ENCODE measurements at regions not wholly inside any gene's neighbourhood (a gene's known extent, or its start where the extent isn't known, plus 50 kb on each side); places are given as distances from the start of the nearest gene placed in this dataset.

DNA sequence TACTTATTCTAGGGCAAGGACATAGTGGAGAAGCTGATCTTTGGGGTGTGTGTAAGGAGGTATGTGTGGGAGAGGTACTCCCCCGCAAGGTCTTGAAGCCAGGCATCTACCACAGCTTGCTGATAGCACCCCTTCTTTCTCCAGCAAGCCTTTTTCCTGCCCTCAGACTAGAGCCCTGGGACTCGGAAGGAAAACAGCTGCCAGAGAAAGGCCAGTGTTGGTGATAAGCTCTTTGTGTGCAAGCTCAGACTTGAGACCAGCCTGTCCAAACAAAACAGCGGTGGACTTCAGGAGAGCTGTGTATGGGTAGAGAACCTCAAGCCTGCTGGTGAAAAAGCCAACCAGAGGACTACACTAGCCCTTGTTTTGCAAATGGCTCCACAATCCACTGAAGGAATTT, 1028.6 kb downstream of the MCTP2 start (continued):
- TF ChIP-seq, protein P1, sequence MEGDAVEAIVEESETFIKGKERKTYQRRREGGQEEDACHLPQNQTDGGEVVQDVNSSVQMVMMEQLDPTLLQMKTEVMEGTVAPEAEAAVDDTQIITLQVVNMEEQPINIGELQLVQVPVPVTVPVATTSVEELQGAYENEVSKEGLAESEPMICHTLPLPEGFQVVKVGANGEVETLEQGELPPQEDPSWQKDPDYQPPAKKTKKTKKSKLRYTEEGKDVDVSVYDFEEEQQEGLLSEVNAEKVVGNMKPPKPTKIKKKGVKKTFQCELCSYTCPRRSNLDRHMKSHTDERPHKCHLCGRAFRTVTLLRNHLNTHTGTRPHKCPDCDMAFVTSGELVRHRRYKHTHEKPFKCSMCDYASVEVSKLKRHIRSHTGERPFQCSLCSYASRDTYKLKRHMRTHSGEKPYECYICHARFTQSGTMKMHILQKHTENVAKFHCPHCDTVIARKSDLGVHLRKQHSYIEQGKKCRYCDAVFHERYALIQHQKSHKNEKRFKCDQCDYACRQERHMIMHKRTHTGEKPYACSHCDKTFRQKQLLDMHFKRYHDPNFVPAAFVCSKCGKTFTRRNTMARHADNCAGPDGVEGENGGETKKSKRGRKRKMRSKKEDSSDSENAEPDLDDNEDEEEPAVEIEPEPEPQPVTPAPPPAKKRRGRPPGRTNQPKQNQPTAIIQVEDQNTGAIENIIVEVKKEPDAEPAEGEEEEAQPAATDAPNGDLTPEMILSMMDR (conservative IDR thresholded peaks at IDR 0.05; ENCODE audit: low read depth in 2 of 2), result no peak

DNA sequence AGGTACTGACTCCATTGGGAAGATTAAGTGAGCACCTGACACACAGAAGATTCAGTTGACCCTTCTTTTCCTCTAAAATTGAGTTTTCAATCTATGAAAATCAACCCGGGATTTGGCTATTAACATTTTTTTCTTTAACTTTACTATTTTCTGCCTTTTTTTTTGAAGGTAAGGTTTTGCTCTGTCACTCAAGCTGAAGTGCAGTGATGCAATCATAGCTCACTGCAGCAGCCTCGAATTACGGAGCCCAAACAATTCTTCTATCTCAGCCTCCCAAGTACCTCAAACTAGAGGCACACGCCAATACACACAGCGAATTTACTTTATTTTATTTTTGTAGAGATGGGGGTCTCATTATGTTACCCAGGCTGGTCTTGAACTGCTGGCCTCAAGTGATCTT, 1029.5 kb downstream of the MCTP2 start:
- DNase-seq (ENCODE audit: low spot score), result no peak
- H3K4me2 ChIP-seq, result no peak overlapping the region
- H2AFZ ChIP-seq, result no peak overlapping the region
- no peak for ATAC-seq
- Mint-ChIP-seq H3K4me1 (peaks cover 8% of the 10 kb centered on the region), H3K27ac (no peak overlapping the region), H3K9me3 (no peaks in the 10 kb centered on the region), H3K4me3 (no peak overlapping the region), H3K27me3 (ENCODE audit: insufficient read depth, low read depth, poor library complexity) (no peaks in the 10 kb centered on the region), H3K36me3 (ENCODE audit: low read depth) (no peaks in the 10 kb centered on the region)
- no peaks in the 10 kb centered on the region for H3K36me3 ChIP-seq (ENCODE audit: insufficient read depth)
- H3K4me1 ChIP-seq (ENCODE audit: insufficient read depth), result peaks cover 10% of the 10 kb centered on the region
- no peaks in the 10 kb centered on the region for H3K9me2 ChIP-seq (ENCODE audit: insufficient read depth)
- no peak overlapping the region for H3K27ac ChIP-seq (ENCODE audit: low read depth)
- no peak overlapping the region for H3K4me3 ChIP-seq
- TF ChIP-seq, protein P1 (conservative IDR thresholded peaks at IDR 0.05; ENCODE audit: low read depth in 2 of 2), result no peak
- TF ChIP-seq STAT1 (IDR thresholded peaks at IDR 0.05; ENCODE audit: unreplicated experiment), result no peak
- TF ChIP-seq CREB1 (CRISPR knock-in tag; IDR thresholded peaks at IDR 0.05; ENCODE audit: low read depth), result no peak
- TF ChIP-seq EZH2 (IDR thresholded peaks at IDR 0.05; ENCODE audit: low read depth, unreplicated experiment), result no peak
- TF ChIP-seq ZNF114 (CRISPR knock-in tag; IDR thresholded peaks at IDR 0.05), result no peak
- TF ChIP-seq, protein P2, sequence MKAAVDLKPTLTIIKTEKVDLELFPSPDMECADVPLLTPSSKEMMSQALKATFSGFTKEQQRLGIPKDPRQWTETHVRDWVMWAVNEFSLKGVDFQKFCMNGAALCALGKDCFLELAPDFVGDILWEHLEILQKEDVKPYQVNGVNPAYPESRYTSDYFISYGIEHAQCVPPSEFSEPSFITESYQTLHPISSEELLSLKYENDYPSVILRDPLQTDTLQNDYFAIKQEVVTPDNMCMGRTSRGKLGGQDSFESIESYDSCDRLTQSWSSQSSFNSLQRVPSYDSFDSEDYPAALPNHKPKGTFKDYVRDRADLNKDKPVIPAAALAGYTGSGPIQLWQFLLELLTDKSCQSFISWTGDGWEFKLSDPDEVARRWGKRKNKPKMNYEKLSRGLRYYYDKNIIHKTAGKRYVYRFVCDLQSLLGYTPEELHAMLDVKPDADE (IDR thresholded peaks at IDR 0.05), result no peak
- no peak for TF ChIP-seq JUNB (IDR thresholded peaks at IDR 0.05; ENCODE audit: unreplicated experiment)
- TF ChIP-seq, protein P3, sequence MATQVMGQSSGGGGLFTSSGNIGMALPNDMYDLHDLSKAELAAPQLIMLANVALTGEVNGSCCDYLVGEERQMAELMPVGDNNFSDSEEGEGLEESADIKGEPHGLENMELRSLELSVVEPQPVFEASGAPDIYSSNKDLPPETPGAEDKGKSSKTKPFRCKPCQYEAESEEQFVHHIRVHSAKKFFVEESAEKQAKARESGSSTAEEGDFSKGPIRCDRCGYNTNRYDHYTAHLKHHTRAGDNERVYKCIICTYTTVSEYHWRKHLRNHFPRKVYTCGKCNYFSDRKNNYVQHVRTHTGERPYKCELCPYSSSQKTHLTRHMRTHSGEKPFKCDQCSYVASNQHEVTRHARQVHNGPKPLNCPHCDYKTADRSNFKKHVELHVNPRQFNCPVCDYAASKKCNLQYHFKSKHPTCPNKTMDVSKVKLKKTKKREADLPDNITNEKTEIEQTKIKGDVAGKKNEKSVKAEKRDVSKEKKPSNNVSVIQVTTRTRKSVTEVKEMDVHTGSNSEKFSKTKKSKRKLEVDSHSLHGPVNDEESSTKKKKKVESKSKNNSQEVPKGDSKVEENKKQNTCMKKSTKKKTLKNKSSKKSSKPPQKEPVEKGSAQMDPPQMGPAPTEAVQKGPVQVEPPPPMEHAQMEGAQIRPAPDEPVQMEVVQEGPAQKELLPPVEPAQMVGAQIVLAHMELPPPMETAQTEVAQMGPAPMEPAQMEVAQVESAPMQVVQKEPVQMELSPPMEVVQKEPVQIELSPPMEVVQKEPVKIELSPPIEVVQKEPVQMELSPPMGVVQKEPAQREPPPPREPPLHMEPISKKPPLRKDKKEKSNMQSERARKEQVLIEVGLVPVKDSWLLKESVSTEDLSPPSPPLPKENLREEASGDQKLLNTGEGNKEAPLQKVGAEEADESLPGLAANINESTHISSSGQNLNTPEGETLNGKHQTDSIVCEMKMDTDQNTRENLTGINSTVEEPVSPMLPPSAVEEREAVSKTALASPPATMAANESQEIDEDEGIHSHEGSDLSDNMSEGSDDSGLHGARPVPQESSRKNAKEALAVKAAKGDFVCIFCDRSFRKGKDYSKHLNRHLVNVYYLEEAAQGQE (IDR thresholded peaks at IDR 0.05; ENCODE audit: unreplicated experiment), result no peak
- TF ChIP-seq, protein P4, sequence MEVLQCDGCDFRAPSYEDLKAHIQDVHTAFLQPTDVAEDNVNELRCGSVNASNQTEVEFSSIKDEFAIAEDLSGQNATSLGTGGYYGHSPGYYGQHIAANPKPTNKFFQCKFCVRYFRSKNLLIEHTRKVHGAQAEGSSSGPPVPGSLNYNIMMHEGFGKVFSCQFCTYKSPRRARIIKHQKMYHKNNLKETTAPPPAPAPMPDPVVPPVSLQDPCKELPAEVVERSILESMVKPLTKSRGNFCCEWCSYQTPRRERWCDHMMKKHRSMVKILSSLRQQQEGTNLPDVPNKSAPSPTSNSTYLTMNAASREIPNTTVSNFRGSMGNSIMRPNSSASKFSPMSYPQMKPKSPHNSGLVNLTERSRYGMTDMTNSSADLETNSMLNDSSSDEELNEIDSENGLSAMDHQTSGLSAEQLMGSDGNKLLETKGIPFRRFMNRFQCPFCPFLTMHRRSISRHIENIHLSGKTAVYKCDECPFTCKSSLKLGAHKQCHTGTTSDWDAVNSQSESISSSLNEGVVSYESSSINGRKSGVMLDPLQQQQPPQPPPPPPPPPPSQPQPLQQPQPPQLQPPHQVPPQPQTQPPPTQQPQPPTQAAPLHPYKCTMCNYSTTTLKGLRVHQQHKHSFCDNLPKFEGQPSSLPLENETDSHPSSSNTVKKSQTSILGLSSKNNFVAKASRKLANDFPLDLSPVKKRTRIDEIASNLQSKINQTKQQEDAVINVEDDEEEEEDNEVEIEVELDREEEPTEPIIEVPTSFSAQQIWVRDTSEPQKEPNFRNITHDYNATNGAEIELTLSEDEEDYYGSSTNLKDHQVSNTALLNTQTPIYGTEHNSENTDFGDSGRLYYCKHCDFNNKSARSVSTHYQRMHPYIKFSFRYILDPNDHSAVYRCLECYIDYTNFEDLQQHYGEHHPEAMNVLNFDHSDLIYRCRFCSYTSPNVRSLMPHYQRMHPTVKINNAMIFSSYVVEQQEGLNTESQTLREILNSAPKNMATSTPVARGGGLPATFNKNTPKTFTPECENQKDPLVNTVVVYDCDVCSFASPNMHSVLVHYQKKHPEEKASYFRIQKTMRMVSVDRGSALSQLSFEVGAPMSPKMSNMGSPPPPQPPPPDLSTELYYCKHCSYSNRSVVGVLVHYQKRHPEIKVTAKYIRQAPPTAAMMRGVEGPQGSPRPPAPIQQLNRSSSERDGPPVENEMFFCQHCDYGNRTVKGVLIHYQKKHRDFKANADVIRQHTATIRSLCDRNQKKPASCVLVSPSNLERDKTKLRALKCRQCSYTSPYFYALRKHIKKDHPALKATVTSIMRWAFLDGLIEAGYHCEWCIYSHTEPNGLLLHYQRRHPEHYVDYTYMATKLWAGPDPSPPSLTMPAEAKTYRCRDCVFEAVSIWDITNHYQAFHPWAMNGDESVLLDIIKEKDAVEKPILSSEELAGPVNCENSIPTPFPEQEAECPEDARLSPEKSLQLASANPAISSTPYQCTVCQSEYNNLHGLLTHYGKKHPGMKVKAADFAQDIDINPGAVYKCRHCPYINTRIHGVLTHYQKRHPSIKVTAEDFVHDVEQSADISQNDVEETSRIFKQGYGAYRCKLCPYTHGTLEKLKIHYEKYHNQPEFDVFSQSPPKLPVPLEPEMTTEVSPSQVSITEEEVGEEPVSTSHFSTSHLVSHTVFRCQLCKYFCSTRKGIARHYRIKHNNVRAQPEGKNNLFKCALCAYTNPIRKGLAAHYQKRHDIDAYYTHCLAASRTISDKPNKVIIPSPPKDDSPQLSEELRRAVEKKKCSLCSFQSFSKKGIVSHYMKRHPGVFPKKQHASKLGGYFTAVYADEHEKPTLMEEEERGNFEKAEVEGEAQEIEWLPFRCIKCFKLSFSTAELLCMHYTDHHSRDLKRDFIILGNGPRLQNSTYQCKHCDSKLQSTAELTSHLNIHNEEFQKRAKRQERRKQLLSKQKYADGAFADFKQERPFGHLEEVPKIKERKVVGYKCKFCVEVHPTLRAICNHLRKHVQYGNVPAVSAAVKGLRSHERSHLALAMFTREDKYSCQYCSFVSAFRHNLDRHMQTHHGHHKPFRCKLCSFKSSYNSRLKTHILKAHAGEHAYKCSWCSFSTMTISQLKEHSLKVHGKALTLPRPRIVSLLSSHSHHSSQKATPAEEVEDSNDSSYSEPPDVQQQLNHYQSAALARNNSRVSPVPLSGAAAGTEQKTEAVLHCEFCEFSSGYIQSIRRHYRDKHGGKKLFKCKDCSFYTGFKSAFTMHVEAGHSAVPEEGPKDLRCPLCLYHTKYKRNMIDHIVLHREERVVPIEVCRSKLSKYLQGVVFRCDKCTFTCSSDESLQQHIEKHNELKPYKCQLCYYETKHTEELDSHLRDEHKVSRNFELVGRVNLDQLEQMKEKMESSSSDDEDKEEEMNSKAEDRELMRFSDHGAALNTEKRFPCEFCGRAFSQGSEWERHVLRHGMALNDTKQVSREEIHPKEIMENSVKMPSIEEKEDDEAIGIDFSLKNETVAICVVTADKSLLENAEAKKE (CRISPR knock-in tag; IDR thresholded peaks at IDR 0.05), result no peak
- no peak for TF ChIP-seq NANOG (IDR thresholded peaks at IDR 0.05; ENCODE audit: borderline replicate concordance)
- no peaks in the 10 kb centered on the region for H3K79me2 ChIP-seq (replicated peaks; ENCODE audit: insufficient read depth)
- H4K20me1 ChIP-seq (replicated peaks; ENCODE audit: insufficient read depth), result no peaks in the 10 kb centered on the region
- H3K27me3 ChIP-seq (ENCODE audit: insufficient read depth), result no peaks in the 10 kb centered on the region
- H3F3A ChIP-seq (replicated peaks; ENCODE audit: low read depth), result no peaks in the 10 kb centered on the region
